Effector CD8-positive, alpha-beta T cell (primary cell): ENCODE measurements at regions not wholly inside any gene's neighbourhood (a gene's known extent, or its start where the extent isn't known, plus 50 kb on each side); places are given as distances from the start of the nearest gene placed in this dataset.

Experiments used
- DNase-seq: peaks from one replicate; lab custom pipeline; 2025; lab: John Stamatoyannopoulos, UW

DNA sequence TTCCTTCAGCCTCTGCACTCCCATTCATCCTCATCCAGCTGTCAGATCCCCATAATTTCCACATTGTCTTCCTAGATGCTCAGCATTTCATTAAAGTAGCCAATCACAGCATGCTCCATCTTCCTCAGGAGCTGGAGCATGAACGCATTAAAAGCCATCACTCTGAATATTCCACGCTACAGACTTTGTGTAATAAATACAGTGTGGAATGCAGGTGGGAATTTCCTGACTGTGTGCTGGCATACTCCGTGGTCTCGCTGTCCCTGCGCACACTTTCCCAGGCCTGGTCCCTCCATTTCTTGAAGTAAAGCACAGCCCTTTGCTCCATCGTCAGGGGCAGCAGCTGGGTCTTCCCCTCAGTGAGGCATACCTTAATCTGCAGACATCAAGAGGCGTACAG is 123.7 kb upstream of the NCK2 start:
- no peak for DNase-seq

DNA sequence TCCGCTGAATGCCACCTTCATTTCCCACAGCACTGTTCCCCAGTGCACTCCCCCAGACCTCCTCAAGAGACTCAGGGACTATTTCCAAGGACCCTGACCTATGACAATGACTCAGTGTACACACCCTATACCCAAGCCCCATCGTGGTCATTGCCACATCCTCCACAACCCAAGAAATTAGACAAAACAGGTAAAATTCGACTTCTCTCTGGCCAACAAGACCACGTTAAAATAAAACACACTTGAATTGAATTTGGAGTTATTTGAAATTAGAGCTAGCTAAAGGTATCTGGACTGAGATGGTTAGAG is 126.4 kb upstream of the NCK2 start:
- DNase-seq, result no peak

DNA sequence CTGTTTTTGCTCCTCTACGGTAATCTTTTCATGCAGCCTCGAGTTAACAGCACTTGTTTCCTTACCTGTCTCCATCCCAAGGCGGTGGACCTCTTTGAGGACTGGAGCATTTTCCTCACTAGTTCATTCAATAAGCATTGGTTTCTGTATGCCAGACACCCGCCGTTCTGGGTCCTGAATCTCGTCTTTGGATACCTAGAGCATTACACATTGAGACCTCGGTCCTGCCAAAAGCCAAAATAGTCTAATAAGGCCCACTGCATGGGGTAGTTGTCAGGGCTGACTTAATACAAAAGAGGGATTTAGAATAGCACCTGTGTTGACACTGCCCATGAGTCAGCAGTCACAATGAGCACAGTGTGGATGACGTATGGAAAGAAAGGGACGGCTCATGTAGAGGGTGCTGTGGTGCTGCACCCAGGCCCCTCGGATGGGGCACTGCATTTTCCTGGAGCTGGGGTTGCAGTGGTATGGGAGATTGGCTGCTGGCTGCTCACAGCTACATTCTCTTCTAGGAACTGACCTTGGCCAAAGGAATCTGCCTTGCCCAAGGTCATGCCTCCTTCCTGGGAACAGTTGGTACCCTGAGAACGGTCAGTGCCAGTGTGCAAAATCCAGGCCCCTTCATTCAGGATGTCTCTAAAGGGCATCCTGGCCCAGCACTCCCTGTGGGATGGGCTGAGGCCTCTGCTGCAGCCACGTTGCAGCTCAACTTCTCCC is 126.9 kb upstream of the NCK2 start:
- no peak for DNase-seq

DNA sequence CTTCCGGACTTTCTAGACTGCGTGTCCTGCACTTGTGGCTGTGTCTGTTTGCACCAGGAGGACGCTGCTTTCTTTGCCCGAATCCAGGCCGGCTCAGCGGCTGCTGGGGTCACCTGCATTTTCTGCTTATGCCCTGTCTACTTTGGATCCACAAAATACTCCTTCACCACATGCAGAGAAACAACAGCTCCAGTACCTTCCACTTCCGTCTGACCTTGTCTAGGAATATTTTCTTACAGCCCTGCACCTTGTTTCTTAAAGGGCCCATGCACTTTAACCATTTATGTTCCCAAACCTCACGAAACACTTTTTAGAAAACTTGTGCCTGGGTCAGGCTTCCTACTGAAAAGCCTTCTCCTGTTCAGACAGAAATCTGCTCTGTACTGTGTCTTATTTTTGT is 129.4 kb upstream of the NCK2 start:
- DNase-seq, result no peak

DNA sequence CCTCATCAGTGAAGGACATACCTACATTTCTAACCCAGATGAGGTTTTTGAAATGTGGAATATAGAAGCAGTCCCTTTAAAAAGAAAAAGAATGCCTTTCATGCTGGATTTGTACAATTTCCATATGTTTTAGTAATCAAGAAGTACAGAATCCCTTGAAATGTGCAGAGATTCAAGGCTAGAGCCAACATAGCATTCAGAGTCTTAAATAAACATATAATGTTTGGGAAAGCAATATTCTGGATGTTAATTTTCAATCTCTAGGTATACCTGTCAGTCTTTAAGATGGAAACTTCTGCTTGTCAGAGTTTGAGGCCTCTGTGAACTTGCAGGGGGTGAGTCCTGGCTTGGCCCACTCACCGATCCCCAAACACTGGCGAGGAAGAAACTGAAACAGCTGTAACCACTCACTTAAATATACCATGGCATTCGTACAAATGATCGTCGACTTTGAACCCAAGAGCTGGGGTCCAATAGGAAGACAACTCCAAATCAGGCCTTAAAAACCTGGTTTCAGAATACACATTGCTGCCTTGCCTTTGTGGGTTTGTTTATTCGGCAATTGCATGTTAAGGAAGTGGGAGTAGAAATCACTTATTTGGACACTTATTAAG is 132.8 kb upstream of the NCK2 start:
- no peak for DNase-seq

DNA sequence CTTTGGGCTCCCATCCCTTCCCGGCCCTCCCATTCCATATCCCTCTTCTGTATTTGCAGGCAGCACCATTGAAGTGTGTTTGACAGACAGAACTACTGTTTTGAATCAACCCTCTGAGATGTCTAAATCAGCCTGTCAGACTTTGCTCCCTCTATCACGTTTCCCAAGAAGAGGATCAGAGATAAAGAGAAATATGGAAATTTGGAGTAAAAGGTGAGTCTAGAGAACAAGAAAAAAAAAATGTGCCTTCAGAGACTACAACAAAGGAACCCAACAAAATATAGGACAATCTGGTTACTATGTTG is 133.4 kb upstream of the NCK2 start:
- no peak for DNase-seq

DNA sequence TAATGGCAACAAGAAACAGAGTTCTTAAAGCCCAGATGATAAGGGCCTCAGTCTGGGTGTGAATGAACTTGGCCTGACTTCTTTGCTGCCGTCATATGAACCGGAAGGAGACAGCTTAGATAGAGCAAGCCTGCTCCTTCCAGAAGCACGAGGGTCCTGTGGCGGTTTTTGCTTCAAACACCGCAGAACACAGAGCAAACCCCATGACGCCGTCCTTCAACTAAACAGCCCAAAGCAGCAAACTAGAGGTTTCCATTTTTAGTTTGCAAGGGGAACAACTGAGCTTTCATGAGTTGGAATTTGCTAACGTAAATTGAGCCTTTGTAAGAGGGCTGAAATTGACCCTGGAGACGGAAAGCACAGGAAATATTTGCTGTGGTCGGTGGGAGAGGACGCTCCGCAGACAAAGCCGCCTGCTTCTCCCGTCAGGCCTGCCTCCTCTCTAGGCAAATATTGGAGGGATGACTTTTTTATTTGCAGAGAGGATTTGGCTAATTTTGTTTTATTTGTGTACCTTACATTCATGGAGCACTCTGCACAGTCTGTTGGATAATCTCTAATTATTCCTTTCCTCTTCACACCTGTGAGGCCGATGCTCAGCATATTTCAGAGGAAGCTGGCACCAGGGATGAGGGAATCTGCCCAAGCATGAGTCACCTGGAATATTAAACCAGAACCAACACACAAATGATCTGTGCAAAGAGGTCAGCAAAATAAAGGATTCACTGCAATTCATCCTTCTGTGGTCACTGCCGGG is 134.0 kb upstream of the NCK2 start:
- no peak for DNase-seq

DNA sequence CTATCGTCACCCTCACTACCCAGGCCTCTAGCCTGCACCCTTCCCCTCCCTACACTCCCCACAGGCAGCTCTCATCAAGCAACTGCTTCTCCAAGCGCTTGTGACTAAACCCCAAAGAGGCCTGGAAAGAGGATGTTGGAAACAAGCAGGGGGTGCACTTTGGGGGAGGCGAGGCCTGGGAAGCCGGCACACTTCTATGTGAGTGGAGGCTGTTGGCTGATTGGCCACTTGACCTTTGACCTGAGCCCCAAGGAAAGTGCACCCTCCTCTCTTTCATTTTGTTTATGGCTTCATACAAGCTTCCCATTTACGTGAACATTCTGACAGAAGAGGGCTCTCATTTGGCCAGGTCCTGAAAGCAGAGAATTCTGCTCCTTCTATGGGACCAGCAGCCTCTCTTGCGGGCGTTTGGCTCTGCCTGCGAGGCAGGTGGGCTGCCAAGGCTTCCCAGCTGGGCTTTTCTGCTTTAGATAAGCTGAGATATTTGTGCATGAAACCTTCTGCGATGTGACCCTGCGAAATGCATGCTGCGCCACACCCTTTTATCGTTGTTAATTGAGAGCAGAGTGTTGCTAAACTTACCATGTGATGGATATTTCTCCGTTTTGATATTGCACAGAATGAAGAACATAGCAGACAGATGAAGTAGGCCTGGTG is 134.8 kb upstream of the NCK2 start:
- DNase-seq, result no peak

DNA sequence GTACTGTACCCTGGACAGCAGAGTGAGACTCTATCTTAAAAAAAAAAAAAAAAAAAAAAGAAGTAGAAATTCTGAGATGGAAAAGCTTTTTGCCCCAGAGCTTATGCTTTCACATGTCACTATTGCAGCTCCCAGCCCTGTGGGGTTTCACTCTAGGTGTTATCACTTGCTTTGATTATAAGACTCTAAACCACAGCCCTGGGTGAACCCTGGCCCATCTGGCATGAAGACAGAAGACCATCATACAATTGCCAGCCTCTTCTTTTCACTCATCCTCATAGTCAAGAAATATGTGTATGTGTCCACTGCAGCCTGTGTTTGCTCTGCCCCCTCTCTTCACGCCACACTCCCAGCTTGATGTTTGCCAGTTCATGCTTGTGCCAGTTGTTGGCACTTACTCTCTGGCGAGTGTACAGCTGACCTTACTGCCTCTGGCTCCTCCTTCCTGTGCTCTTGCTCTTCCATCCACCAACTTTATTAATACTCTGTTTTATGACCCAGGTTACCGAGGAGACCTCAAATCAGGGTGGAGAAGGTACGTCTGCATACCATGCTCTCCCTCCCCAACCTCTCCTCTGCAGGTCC is 136.7 kb upstream of the NCK2 start:
- no peak for DNase-seq

DNA sequence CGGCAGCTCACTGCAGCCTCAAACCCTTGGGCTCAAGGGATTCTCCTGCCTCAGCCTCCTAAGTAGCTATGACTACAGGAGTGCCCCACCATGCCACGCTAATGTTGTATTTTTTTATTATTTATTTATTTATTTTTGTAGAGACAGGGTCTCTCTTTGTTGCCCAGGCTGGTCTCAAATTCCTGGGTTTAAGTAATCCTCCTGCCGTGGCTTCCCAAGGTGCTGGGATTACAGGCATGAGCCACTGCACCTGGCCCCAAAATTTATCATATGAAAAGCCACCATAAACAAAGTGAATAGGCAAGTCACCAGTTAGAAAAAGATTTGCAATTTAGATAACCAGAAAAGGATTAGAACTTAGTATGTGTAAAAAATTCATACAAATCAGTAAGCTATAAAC is 138.6 kb upstream of the NCK2 start:
- no peak for DNase-seq

DNA sequence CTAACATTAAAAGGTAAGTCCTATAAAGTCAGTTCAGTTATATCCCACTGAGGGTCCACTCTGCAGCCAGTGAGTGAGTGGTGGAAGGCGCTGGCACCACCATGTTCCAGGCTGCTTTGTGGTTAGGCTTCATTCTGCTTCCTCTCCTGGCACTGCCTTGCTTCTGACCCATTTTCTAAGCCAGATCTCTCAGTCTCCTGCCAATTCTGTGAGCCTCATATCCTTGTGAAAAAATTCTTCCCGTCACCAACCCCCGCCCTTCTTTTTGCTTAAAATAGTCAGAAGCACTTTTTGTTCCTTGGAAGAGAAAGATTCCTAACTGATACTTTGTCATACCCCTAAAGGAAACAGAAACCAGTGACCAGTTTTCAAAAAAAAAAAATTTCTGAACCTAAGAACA is 139.8 kb upstream of the NCK2 start:
- DNase-seq, result no peak

DNA sequence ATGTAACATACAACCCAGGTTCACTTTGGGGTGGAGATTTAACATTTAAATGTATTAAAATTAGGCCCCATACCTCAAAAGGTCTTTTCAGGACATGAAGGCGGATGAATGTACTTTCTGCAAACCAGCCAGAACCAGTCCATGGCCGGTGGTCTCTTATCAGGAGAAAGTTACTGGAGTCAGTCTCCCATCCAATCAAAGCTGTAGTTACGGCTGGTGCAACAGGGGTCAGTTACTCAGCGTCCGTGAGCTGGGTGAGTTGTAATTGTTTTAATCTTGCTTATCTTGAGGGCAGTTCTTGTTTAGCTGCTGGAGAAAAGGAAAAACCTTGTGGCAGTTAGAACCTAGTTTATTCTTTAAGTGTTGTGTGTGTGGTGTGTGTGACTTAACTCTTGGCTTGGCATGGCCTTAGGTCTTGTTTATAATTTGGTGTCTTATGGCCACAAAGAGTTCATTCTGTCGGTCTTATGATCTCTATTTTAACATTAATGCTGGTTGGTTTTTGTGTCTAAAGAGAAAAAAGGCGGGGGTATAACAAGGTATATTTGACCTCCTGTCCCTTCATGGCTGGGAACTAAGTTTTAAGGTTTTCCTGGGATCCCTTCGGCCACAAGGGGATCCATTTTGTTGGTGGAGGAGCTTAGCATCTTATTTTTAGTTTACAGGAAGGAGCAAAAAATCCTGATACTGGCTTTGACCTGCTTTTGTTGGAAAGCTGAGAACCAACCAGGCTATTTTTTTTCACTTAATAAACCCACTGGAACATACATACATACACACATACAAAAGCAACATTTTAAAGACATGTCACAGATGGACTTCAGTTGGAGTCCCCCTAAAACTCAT is 143.5 kb upstream of the NCK2 start:
- no peak for DNase-seq

DNA sequence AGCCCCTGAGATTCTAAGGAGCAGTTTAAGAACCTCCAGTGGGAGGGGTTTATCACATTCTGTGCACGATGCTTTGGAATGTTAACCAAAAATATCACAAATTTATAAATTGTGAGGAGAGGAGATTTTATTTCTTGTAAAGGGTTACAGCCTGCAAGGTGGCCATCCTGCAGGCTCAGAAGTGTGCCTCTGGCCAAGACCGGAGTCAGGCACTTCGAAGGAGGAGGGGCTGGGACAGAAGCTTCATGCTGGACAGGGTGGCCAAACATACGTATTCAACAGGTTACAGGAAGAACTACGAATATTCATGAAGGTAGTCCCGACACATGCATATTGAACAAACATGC is 144.1 kb upstream of the NCK2 start:
- no peak for DNase-seq

DNA sequence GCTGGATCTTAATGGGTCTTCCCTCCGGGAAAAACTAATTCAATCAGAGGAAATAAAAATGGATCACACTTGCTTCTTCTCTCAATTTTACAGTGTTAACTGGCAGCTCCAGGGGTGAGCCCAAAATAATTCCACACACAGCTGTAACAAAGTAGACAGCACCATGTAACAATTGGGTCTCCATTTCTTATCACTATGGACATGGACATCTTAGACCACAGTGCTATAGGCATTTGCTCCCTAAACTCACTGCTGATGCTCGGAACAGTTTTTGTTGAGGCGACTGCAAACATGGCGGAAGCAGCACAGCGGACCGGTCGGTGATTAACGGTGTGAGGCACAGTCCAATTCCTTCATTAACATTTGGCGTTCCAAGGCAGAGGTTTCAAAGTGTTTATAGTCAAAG is 144.7 kb upstream of the NCK2 start:
- no peak for DNase-seq

DNA sequence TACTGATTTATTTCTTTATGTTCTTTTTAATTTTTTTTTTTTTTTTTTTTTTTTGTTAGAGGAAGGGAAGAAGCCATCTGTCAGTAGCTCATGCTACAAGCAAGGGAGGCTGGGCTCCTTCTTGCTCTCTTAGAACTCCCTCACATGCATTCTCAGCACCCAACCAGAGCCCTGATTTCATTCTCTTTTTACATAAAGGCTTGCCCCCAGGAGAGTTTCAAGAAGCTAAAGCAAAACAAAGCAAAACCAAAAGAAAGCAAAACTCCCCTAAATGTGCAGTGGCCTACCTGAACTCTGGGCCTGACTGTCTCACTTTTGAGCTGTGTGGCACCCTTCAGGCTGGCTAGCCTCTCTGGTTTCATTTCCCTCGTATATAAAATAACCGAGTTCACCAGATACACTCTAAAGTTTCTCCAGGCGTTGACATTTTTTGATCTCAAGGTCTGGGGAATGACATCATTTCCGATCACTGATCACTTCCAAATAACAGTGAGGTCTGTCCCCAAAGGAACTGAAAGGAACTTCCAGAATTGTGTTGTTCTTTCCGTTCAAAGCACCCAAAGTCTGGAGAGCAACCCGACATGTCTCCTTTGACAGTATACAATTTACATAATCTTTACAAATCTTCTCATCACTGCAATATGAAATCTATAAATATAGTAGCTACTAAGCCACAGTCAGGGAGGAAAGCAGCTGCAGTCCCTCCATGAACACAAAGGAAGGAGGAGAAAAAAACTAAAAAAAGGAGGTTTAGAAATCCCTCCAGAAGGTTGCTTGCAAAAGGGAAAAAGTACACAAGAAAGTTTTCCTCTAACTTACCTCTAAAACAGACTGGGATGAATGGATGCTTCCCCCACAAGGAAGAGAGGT is 145.6 kb upstream of the NCK2 start:
- DNase-seq, result no peak

DNA sequence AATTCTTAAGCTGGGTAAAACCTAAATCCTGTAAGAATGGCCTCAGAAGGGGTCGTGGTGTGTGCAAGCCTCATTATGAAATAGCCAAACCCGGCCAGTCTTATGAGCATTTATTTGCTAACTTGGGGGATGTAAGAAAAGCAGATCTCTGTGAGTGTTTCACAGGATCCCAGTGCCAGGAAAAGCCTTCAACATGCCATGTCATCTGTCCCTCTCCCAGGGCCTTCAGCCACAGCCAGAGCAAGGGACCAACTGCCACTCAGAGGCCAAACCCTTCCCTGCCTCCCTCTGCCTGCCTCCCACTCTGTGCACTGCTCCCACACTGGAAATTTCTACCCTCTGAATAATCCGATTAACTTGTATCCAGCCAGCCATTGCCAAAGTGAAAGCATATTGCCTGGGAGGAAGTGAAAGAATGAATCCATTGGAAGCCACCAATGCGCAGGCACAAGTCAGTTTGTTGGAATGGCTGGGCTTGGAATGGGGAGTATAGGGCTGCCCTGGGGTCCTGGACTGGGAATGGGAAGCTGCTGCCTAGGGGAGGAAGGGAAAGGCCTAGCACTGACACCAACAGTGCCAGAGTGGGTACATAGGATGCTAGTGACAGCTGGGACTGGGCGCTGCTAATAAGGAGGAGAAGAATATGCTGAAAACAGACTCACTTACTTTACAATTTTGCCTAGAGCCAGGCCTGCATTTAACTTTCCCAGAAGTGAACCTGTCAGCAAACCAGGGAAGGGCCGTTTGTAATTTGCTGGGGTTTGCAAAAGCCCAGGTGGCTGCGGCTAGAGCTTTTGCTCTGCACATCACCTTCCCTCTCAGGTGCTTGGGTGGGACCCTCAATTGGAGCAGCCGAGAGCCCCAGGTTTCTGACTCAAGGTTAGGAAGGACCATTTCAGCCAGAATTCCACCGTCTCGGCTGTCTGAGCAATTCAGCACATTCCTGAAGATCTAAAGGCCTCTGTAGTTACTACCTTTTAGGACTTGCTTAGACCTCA is 146.6 kb upstream of the NCK2 start:
- DNase-seq, result no peak

DNA sequence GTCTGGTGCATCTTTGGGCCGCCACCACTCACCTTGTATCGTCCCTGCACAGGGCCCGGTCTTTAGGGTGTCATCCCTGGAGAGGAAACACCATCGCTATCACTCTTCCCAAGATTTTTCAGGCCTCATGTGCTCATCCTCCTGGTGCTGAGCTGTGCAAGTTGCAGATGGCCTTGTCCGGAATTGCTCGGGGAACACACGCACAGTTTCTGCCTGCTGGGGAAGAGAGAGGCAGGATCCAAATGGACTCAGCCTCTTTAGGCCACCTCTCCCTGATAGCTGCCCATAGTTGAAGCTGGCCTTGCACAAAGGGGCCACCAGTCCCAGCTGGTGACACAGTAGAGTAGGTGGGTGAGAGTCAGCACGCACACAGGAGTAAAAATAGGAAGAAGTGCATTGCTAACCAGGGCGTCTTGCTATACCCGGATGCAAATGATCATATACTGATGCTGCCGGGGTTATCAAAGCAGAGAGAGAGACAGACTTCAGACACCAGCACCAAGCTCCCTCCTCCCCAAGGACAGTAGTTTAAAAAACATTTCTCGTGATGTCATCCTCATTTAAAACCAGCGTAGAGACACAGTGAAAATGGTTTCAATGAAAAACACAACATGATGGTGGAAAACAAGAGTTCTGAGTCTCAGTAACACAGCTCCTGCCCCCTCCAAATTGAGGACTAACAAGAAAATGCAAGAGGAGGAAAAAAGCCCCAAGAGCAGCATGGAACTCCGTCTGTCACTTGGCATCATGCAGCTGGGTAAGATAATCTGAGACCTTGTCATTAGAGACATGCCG is 147.5 kb upstream of the NCK2 start:
- DNase-seq, result no peak

DNA sequence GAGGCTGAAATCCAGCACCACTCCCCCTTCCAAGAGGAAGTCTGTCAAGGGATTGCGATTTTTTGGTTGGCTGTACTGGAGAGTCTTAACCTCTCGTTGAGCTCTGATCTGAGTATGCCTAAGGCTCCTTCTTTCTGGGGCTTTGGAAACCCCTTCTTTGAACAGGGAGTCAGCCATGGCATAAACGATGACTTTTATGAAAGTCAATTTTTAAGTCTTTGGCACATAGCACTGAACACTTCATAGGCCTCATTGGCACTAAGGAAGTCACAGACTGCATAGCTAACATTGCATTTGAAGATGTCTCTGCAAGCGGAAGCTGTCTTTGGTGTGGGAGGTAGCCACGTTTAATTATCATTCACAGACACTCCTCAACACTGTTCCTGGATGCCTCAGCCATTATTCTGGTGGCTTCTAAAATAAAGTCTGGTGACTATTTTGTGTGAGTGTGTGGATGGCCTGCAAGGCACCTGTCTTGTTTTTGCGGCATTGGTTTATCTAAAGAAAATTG is 148.2 kb upstream of the NCK2 start:
- DNase-seq, result no peak

DNA sequence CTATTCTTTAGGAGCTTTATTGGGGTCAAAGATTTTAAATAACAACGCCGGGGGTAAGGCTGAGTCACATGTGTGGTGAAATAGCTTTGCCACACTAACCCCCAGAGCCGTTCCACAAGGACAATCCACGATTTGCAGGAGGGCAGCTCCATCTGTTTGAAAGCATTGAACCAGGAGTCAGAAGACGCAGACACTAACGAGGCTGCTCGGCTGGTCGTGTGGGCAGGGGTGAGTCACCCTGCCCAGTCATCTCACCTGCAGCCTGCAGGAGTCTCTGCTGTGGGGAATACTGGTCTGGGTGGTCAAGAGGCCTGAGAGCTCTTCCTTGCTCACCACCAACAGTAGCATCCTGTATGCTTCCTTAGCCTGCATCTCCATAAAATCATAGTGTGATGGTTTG is 149.2 kb upstream of the NCK2 start:
- DNase-seq, result no peak
